SU-DHL-6 (cell line): ENCODE measurements at regions not wholly inside any gene's neighbourhood (a gene's known extent, or its start where the extent isn't known, plus 50 kb on each side); places are given as distances from the start of the nearest gene placed in this dataset.

Experiments used
- CTCF ChIP-seq: fragments of 200-600 bp; sonication (generic); IDR thresholded peaks from one replicate; pipeline ENCODE4 v1.5.1; 2017; ENCODE audit warnings: antibody characterized with exemption, mild to moderate bottlenecking, low read length, moderate library complexity; ENCODE audit not compliant: insufficient read depth, poor library complexity, severe bottlenecking
- EZH2phosphoT487 ChIP-seq: fragments of 200-600 bp; sonication (generic), shearing (Covaris generic); conservative IDR thresholded peaks from 2 replicates; pipeline ENCODE4 v1.6.1; 2018; ENCODE audit warnings: mild to moderate bottlenecking, antibody characterized with exemption, low read length, moderate library complexity, mixed read lengths

GRCh38 chr1:83101406-83101805, 897.5 kb downstream of the TTLL7 start:
- TF ChIP-seq CTCF, result no peak
- no peak for TF ChIP-seq EZH2phosphoT487
